Transverse colon (tissue), 4 donors: ENCODE measurements at regions not wholly inside any gene's neighbourhood (a gene's known extent, or its start where the extent isn't known, plus 50 kb on each side); places are given as distances from the start of the nearest gene placed in this dataset.
"Not testable (repeated sequence)": the region's sequence is repeated elsewhere in the genome, so short reads cannot be mapped to it uniquely, and the experiment has no call there.

ENCODE experiments used
- DNase-seq: peaks from one replicate; pipeline ENCODE4 v3.0.0-alpha.2; 2019
- H3K27ac ChIP-seq, 4 donors: fragments of 200-600 bp; sonication (generic); 2 replicates each; pipeline ENCODE4 v1.5.1; 2016 to 2018; ENCODE audit warnings: inconsistent platforms in 4 of 4
- H3K27me3 ChIP-seq: fragments of 200-600 bp; sonication (generic); 2 replicates; pipeline ENCODE4 v1.5.1; 2017; ENCODE audit warnings: inconsistent platforms
- H3K36me3 ChIP-seq, 4 donors: fragments of 200-600 bp; sonication (generic); 2 replicates each; pipeline ENCODE4 v1.5.1; 2017 to 2019; ENCODE audit warnings: inconsistent platforms in 4 of 4
- H3K4me1 ChIP-seq, 4 donors: fragments of 200-600 bp; sonication (generic); 2 replicates each; pipeline ENCODE4 v1.5.1; 2017 to 2020; ENCODE audit warnings: inconsistent platforms in 4 of 4
- H3K4me3 ChIP-seq, 4 donors: fragments of 200-600 bp; sonication (generic); 1 replicate in 1 of 4; 2 replicates in 3 of 4; pipeline versions ENCODE4 v1.5.1 to v1.6.1; 2017 to 2019; ENCODE audit warnings: inconsistent platforms in 4 of 4
- H3K9me3 ChIP-seq, 2 donors: fragments of 200-600 bp; sonication (generic); 2 replicates each; pipeline ENCODE4 v1.5.1; 2017 to 2019; ENCODE audit warnings: inconsistent platforms in 2 of 2
- CTCF ChIP-seq, 5 experiments: fragments of 200-600 bp in 3 of 5; fragments of 450-650 bp in 2 of 5; sonication (generic) in 3 of 5; IDR thresholded peaks; 1 replicate in 2 of 5; 2 replicates in 3 of 5; pipeline ENCODE4 v1.5.1; 2016 to 2017; ENCODE audit warnings: antibody characterized with exemption in 5 of 5, inconsistent platforms in 3 of 5, mild to moderate bottlenecking in 2 of 5, moderate library complexity in 1 of 5
- EP300 ChIP-seq: sonication (generic); formaldehyde crosslinking; IDR thresholded peaks from one replicate; pipeline ENCODE4 v1.6.1; 2017; ENCODE audit warnings: antibody characterized with exemption, low read depth
- POLR2A ChIP-seq: fragments of 450-650 bp; IDR thresholded peaks from one replicate; pipeline ENCODE4 v1.6.1; 2016; ENCODE audit warnings: antibody characterized with exemption, mild to moderate bottlenecking, moderate library complexity
- POLR2AphosphoS5 ChIP-seq, 3 donors: sonication (generic); formaldehyde crosslinking; IDR thresholded peaks; one replicate each; pipeline ENCODE4 v1.6.1; 2016; ENCODE audit warnings: antibody characterized with exemption in 3 of 3
- WGBS, 2 donors: methylation state at CpG; one replicate each; pipeline ENCODE4 v1.1.5; 2018; ENCODE audit warnings: low coverage in 1 of 2; 5-methylcytosine and 5-hydroxymethylcytosine counted together
- in situ Hi-C, 4 donors: fragments of 200-750 bp; cut with MboI; loops; one replicate each; pipeline versions ENCODE4 v1.15.0 to v1.15.1; 2017; ENCODE audit warnings: low sequenced_read_pairs in 3 of 4, low pct_ligation_motif_present in 1 of 4, low pct_unique_long_range_greater_than_20kb in 1 of 4
- intact Hi-C: fragments of 100-400 bp; cut with DNase I; formaldehyde crosslinking; loops from one replicate; pipeline ENCODE4 v1.15.1; 2023; ENCODE audit warnings: low total_unique reads

GRCh38 chr3:68662176-68662575 lies 270.2 kb downstream of the TAFA4 start:
- Histone ChIP-seq H3K27ac (no peak overlapping the region), H3K4me1 (peaks cover 0 to 5% (median 0%) of the 10 kb centered on the region in 4 donors), H3K36me3 (no peaks in the 10 kb centered on the region), H3K9me3 (no peaks in the 10 kb centered on the region), H3K4me3 (no peak overlapping the region), H3K27me3 (no peaks in the 10 kb centered on the region)
- WGBS, 2 donors = 67 to 72% methylated on average over 1 of the region's 1 CpG
- TF ChIP-seq CTCF (IDR thresholded peaks at IDR 0.05) = no peak
- no peak for TF ChIP-seq POLR2AphosphoS5 (IDR thresholded peaks at IDR 0.05)
- TF ChIP-seq EP300 = no peak
- TF ChIP-seq POLR2A = no peak
- DNase-seq = no peak
- intact Hi-C loops = no loop called here
- in situ Hi-C loops = no loop called here

- H3K27me3 ChIP-seq, H3K36me3 ChIP-seq, H3K4me1 ChIP-seq, H3K27ac ChIP-seq, intact Hi-C loops, in situ Hi-C loops, H3K9me3 ChIP-seq, DNase-seq, H3K4me3 ChIP-seq: not testable (repeated sequence)
- WGBS, 2 donors = 77 to 80% methylated on average over 3 of the region's 3 CpGs
These were observed 281.7 kb downstream of the TAFA4 start for GRCh38 chr3:68650657-68651056.

GRCh38 chr3:68648494-68648893 lies 283.9 kb downstream of the TAFA4 start:
- DNase-seq = no peak
- Histone ChIP-seq H3K36me3 (no peaks in the 10 kb centered on the region), H3K4me3 (no peak overlapping the region), H3K4me1 (no peaks in the 10 kb centered on the region), H3K27ac (no peak overlapping the region), H3K9me3 (no peaks in the 10 kb centered on the region), H3K27me3 (no peaks in the 10 kb centered on the region)
- TF ChIP-seq POLR2A (no peak), CTCF (IDR thresholded peaks at IDR 0.05) (no peak), EP300 (no peak), POLR2AphosphoS5 (IDR thresholded peaks at IDR 0.05) (no peak)
- WGBS, 2 donors = 68 to 82% methylated on average over 2 of the region's 2 CpGs
- intact Hi-C loops (no loop called here), in situ Hi-C loops (no loop called here)

- Histone ChIP-seq H3K27ac (no peak overlapping the region), H3K4me3 (no peak overlapping the region), H3K9me3 (no peaks in the 10 kb centered on the region), H3K36me3 (no peaks in the 10 kb centered on the region), H3K4me1 (no peaks in the 10 kb centered on the region), H3K27me3 (no peaks in the 10 kb centered on the region)
- WGBS, 2 donors = 48 to 86% methylated on average over 2 to 7 of the region's 7 CpGs
- in situ Hi-C loops = no loop called here
- TF ChIP-seq CTCF (IDR thresholded peaks at IDR 0.05) (no peak), EP300 (no peak), POLR2AphosphoS5 (IDR thresholded peaks at IDR 0.05) (no peak), POLR2A (no peak)
- intact Hi-C loops = no loop called here
- DNase-seq = no peak
These were observed 300.3 kb downstream of the TAFA4 start for GRCh38 chr3:68631850-68632545.

- Histone ChIP-seq H3K9me3 (no peaks in the 10 kb centered on the region), H3K27me3 (no peaks in the 10 kb centered on the region), H3K27ac (no peak overlapping the region), H3K4me3 (no peak overlapping the region), H3K4me1 (no peaks in the 10 kb centered on the region), H3K36me3 (no peaks in the 10 kb centered on the region)
- in situ Hi-C loops = no loop called here
- no peak for TF ChIP-seq POLR2AphosphoS5 (IDR thresholded peaks at IDR 0.05)
- no peak for TF ChIP-seq POLR2A
- no peak for TF ChIP-seq EP300
- no peak for TF ChIP-seq CTCF (IDR thresholded peaks at IDR 0.05)
- WGBS, 2 donors = 89 to 92% methylated on average over 4 to 5 of the region's 6 CpGs
- intact Hi-C loops = no loop called here
- no peak for DNase-seq
These were observed 312.1 kb downstream of the TAFA4 start for GRCh38 chr3:68620211-68620610.
